H9 (cell line): ENCODE measurements at regions not wholly inside any gene's neighbourhood (a gene's known extent, or its start where the extent isn't known, plus 50 kb on each side); places are given as distances from the start of the nearest gene placed in this dataset.

Experiments
- DNase-seq: peaks from one replicate; pipeline ENCODE4 v3.0.0-alpha.2; 2017
- H2AFZ ChIP-seq: one replicate; pipeline ENCODE4 v1.6.1; 2013; ENCODE audit warnings: mild to moderate bottlenecking, low read length, control low read depth, moderate library complexity
- H2AK5ac ChIP-seq: 2 replicates; pipeline ENCODE4 v1.6.1; 2013; ENCODE audit warnings: low read length, control low read depth, mixed read lengths; ENCODE audit not compliant: insufficient read length
- H2BK120ac ChIP-seq: one replicate; pipeline ENCODE4 v1.6.1; 2013; ENCODE audit warnings: low read depth, mild to moderate bottlenecking, low read length, control low read depth, inconsistent platforms; ENCODE audit not compliant: poor library complexity, severe bottlenecking
- H2BK12ac ChIP-seq: 2 replicates; pipeline ENCODE4 v1.6.1; 2013; ENCODE audit warnings: low read length, control low read depth, mixed read lengths, low read depth; ENCODE audit not compliant: insufficient read length
- H2BK15ac ChIP-seq: 2 replicates; pipeline ENCODE4 v1.6.1; 2013; ENCODE audit warnings: low read depth, low read length, control low read depth
- H2BK20ac ChIP-seq: one replicate; pipeline ENCODE4 v1.6.1; 2013; ENCODE audit warnings: low read depth, mild to moderate bottlenecking, low read length, control low read depth, inconsistent platforms; ENCODE audit not compliant: poor library complexity, severe bottlenecking
- H2BK5ac ChIP-seq: 2 replicates; pipeline ENCODE4 v1.6.1; 2013; ENCODE audit warnings: low read length, control low read depth, mixed read lengths; ENCODE audit not compliant: insufficient read length
- H3K14ac ChIP-seq: 2 replicates; pipeline ENCODE4 v1.6.1; 2013; ENCODE audit warnings: low read length, control low read depth; ENCODE audit not compliant: insufficient read depth
- H3K18ac ChIP-seq: 2 replicates; pipeline ENCODE4 v1.6.1; 2013; ENCODE audit warnings: low read depth, mild to moderate bottlenecking, mixed read lengths, low read length, control low read depth; ENCODE audit not compliant: insufficient read length
- H3K23ac ChIP-seq: 2 replicates; pipeline ENCODE4 v1.6.1; 2013; ENCODE audit warnings: low read length, control low read depth, mixed read lengths, low read depth; ENCODE audit not compliant: insufficient read length
- H3K23me2 ChIP-seq: 2 replicates; pipeline ENCODE4 v1.6.1; 2013; ENCODE audit warnings: low read depth, mild to moderate bottlenecking, mixed read lengths, low read length, control low read depth; ENCODE audit not compliant: insufficient read length, poor library complexity, severe bottlenecking
- H3K27ac ChIP-seq: 2 replicates; pipeline ENCODE4 v1.5.1; 2013; ENCODE audit warnings: low read length, control low read depth, mixed read lengths, low read depth; ENCODE audit not compliant: insufficient read length
- H3K27me3 ChIP-seq: 2 replicates; pipeline ENCODE4 v1.6.1; 2013; ENCODE audit warnings: low read length, control low read depth, inconsistent platforms; ENCODE audit not compliant: insufficient read depth
- H3K4ac ChIP-seq: 2 replicates; pipeline ENCODE4 v1.6.1; 2013; ENCODE audit warnings: low read depth, mild to moderate bottlenecking, control low read depth, inconsistent platforms, low read length, moderate library complexity
- H3K4me1 ChIP-seq: 2 replicates; pipeline ENCODE4 v1.6.1; 2013; ENCODE audit warnings: low read length, control low read depth, inconsistent platforms; ENCODE audit not compliant: insufficient read depth
- H3K4me2 ChIP-seq: 2 replicates; pipeline ENCODE4 v1.6.1; 2013; ENCODE audit warnings: low read length, control low read depth, mixed read lengths; ENCODE audit not compliant: insufficient read length, insufficient read depth
- H3K56ac ChIP-seq: 2 replicates; pipeline ENCODE4 v1.6.1; 2013; ENCODE audit warnings: low read depth, mild to moderate bottlenecking, mixed read lengths, low read length, control low read depth; ENCODE audit not compliant: insufficient read length
- H3K79me1 ChIP-seq: 2 replicates; pipeline ENCODE4 v1.6.1; 2013; ENCODE audit warnings: low read depth, mild to moderate bottlenecking, moderate library complexity, low read length, control low read depth, inconsistent platforms; ENCODE audit not compliant: insufficient read depth, poor library complexity, severe bottlenecking
- H3K79me2 ChIP-seq: 2 replicates; pipeline ENCODE4 v1.6.1; 2013; ENCODE audit warnings: low read length, control low read depth, inconsistent platforms; ENCODE audit not compliant: insufficient read depth
- H3K9ac ChIP-seq: 2 replicates; pipeline ENCODE4 v1.6.1; 2013; ENCODE audit warnings: low read length, control low read depth, mixed read lengths; ENCODE audit not compliant: insufficient read length; ENCODE audit errors: extremely low read depth
- H3K9me3 ChIP-seq: one replicate; pipeline ENCODE4 v1.6.1; 2013; ENCODE audit warnings: low read depth, low read length, inconsistent platforms; ENCODE audit not compliant: control insufficient read depth
- H3T11ph ChIP-seq: one replicate; pipeline ENCODE4 v1.6.1; 2013; ENCODE audit warnings: mild to moderate bottlenecking, low read length, control low read depth, inconsistent platforms
- H4K20me1 ChIP-seq: one replicate; pipeline ENCODE4 v1.6.1; 2013; ENCODE audit not compliant: control insufficient read depth, insufficient read length, insufficient read depth
- H4K5ac ChIP-seq: 2 replicates; pipeline ENCODE4 v1.6.1; 2013; ENCODE audit warnings: low read depth, mild to moderate bottlenecking, mixed read lengths, low read length, control low read depth; ENCODE audit not compliant: insufficient read length
- H4K8ac ChIP-seq: replicated peaks from 2 replicates; pipeline ENCODE4 v1.6.1; 2013; ENCODE audit warnings: low read length, control low read depth, mixed read lengths, low read depth; ENCODE audit not compliant: insufficient read length
- H4K91ac ChIP-seq: 2 replicates; pipeline ENCODE4 v1.6.1; 2013; ENCODE audit warnings: low read depth, mild to moderate bottlenecking, moderate library complexity, mixed read lengths, low read length, control low read depth; ENCODE audit not compliant: insufficient read length
- H3K27ac Mint-ChIP-seq, 3 experiments: 2 replicates in 2 of 3; 3 replicates in 1 of 3; pipeline ENCODE4 v1.8.0; 2020 to 2021; ENCODE audit warnings: mixed read lengths in 3 of 3, mild to moderate bottlenecking in 1 of 3, moderate library complexity in 1 of 3
- H3K27me3 Mint-ChIP-seq: 2 replicates; pipeline ENCODE4 v1.8.0; 2021; ENCODE audit warnings: low read depth, mild to moderate bottlenecking, moderate library complexity, mixed read lengths
- H3K36me3 Mint-ChIP-seq, 3 experiments: 2 replicates in 2 of 3; 3 replicates in 1 of 3; pipeline ENCODE4 v1.8.0; 2020 to 2021; ENCODE audit warnings: low read depth in 3 of 3, mixed read lengths in 3 of 3; ENCODE audit not compliant: insufficient read depth in 1 of 3
- H3K4me1 Mint-ChIP-seq, 2 experiments: 2 replicates each; pipeline ENCODE4 v1.8.0; 2020; ENCODE audit warnings: mixed read lengths in 2 of 2
- H3K4me3 Mint-ChIP-seq, 2 experiments: 2 replicates in 1 of 2; 3 replicates in 1 of 2; pipeline ENCODE4 v1.8.0; 2020 to 2021; ENCODE audit warnings: mild to moderate bottlenecking in 2 of 2, mixed read lengths in 2 of 2, moderate library complexity in 1 of 2
- H3K9me3 Mint-ChIP-seq, 2 experiments: 2 replicates in 1 of 2; 3 replicates in 1 of 2; pipeline ENCODE4 v1.8.0; 2020; ENCODE audit warnings: mild to moderate bottlenecking in 2 of 2, mixed read lengths in 2 of 2, moderate library complexity in 1 of 2
- CTCF ChIP-seq: fragments of 200-600 bp; sonication (generic); conservative IDR thresholded peaks from 3 replicates; pipeline ENCODE4 v1.8.0; 2021; ENCODE audit warnings: antibody characterized with exemption, mild to moderate bottlenecking
- WGBS: extraction: QIAGEN DNeasy Blood & Tissue Kit; methylation state at CpG from one replicate; pipeline ENCODE4 v1.1.7; 2013; ENCODE audit warnings: missing lambda C conversion rate, low lambda C conversion rate, mixed read lengths; ENCODE audit not compliant: insufficient read length; ENCODE audit errors: extremely low coverage; 5-methylcytosine and 5-hydroxymethylcytosine counted together

GRCh38 chr19:31626941-31627340, 277.7 kb upstream of the TSHZ3 start:
- no peak overlapping the region for H2AFZ ChIP-seq
- no peak overlapping the region for H2BK20ac ChIP-seq
- no peak overlapping the region for H4K5ac ChIP-seq
- WGBS = no CpG with 5 or more reads among the region's 5 CpGs
- no peak overlapping the region for H3K14ac ChIP-seq
- H3K36me3 Mint-ChIP-seq = peaks cover 0 to 2% (median 0%) of the 10 kb centered on the region in 3 experiments; a peak in 1 of 7 replicates
- H3K9me3 ChIP-seq = no peaks in the 10 kb centered on the region
- no peak overlapping the region for H2BK15ac ChIP-seq
- H2BK5ac ChIP-seq = no peak overlapping the region
- no peaks in the 10 kb centered on the region for H3K27me3 ChIP-seq
- no peak overlapping the region for H2AK5ac ChIP-seq
- peaks cover 0 to 2% of the 10 kb centered on the region in 2 experiments; a peak in 2 of 5 replicates for H3K9me3 Mint-ChIP-seq
- no peak overlapping the region for H3K27ac ChIP-seq
- H3K4ac ChIP-seq = no peak overlapping the region
- DNase-seq = no peak
- H4K91ac ChIP-seq = no peak overlapping the region
- H2BK120ac ChIP-seq = no peak overlapping the region
- H3K23me2 ChIP-seq = no peaks in the 10 kb centered on the region
- no peak overlapping the region; a peak in 2 of 7 replicates for H3K27ac Mint-ChIP-seq
- no peak overlapping the region for H3K18ac ChIP-seq
- H3K9ac ChIP-seq = no peak overlapping the region
- H3K4me3 Mint-ChIP-seq = no peak overlapping the region
- H3K4me2 ChIP-seq = no peak overlapping the region
- H3K4me1 ChIP-seq = no peaks in the 10 kb centered on the region
- no peak overlapping the region for H2BK12ac ChIP-seq
- no peaks in the 10 kb centered on the region for H4K20me1 ChIP-seq
- no peak overlapping the region for H3K56ac ChIP-seq
- no peak overlapping the region for H4K8ac ChIP-seq
- peaks cover 25 to 29% of the 10 kb centered on the region in 2 experiments for H3K4me1 Mint-ChIP-seq
- no peaks in the 10 kb centered on the region for H3K79me1 ChIP-seq
- no peaks in the 10 kb centered on the region for H3K79me2 ChIP-seq
- no peaks in the 10 kb centered on the region for H3K27me3 Mint-ChIP-seq
- no peak for TF ChIP-seq CTCF
- no peak overlapping the region for H3K23ac ChIP-seq
- H3T11ph ChIP-seq = no peak overlapping the region
